Type B pancreatic cell (in vitro differentiated cells): ENCODE measurements at regions not wholly inside any gene's neighbourhood (a gene's known extent, or its start where the extent isn't known, plus 50 kb on each side); places are given as distances from the start of the nearest gene placed in this dataset.

Source experiments
- DNase-seq: peaks from one replicate; pipeline ENCODE4 v3.0.0; 2021; ENCODE audit warnings: mixed read lengths; ENCODE audit not compliant: unreplicated experiment; ENCODE audit errors: extremely low spot score
- H3K27ac Mint-ChIP-seq: 2 replicates; pipeline ENCODE4 v1.8.0; 2021; ENCODE audit warnings: mild to moderate bottlenecking, mixed read lengths
- H3K27me3 Mint-ChIP-seq: 2 replicates; pipeline ENCODE4 v1.8.0; 2021; ENCODE audit warnings: mixed read lengths
- H3K36me3 Mint-ChIP-seq: 2 replicates; pipeline ENCODE4 v1.8.0; 2021; ENCODE audit warnings: mixed read lengths
- H3K4me1 Mint-ChIP-seq: one replicate; pipeline ENCODE4 v1.8.0; 2021; ENCODE audit warnings: mixed read lengths; ENCODE audit not compliant: unreplicated experiment
- H3K4me3 Mint-ChIP-seq: 2 replicates; pipeline ENCODE4 v1.8.0; 2021; ENCODE audit warnings: mild to moderate bottlenecking, mixed read lengths
- H3K9me3 Mint-ChIP-seq: 2 replicates; pipeline ENCODE4 v1.8.0; 2021; ENCODE audit warnings: mixed read lengths
- CTCF ChIP-seq: fragments of 200-600 bp; sonication (generic); conservative IDR thresholded peaks from 2 replicates; pipeline ENCODE4 v1.5.0; 2021; ENCODE audit warnings: antibody characterized with exemption, mild to moderate bottlenecking

GRCh38 chr16:64585367-64585766 is 536.5 kb downstream of the CDH11 start:
- no peak for TF ChIP-seq CTCF
- H3K27me3 Mint-ChIP-seq, result no peaks in the 10 kb centered on the region
- H3K4me1 Mint-ChIP-seq, result peaks cover 4% of the 10 kb centered on the region
- DNase-seq, result no peak
- H3K4me3 Mint-ChIP-seq, result no peak overlapping the region
- no peaks in the 10 kb centered on the region for H3K9me3 Mint-ChIP-seq
- H3K27ac Mint-ChIP-seq, result no peak overlapping the region
- H3K36me3 Mint-ChIP-seq, result no peaks in the 10 kb centered on the region

- no peak overlapping the region for H3K4me3 Mint-ChIP-seq
- H3K9me3 Mint-ChIP-seq, result no peaks in the 10 kb centered on the region
- H3K4me1 Mint-ChIP-seq, result no peaks in the 10 kb centered on the region
- TF ChIP-seq CTCF, result no peak
- no peaks in the 10 kb centered on the region for H3K36me3 Mint-ChIP-seq
- no peak overlapping the region for H3K27ac Mint-ChIP-seq
- DNase-seq, result no peak
- no peaks in the 10 kb centered on the region for H3K27me3 Mint-ChIP-seq
Observed at GRCh38 chr16:64580558-64580957, 541.3 kb downstream of the CDH11 start.

GRCh38 chr16:64579712-64580111 is 542.2 kb downstream of the CDH11 start:
- H3K36me3 Mint-ChIP-seq, result no peaks in the 10 kb centered on the region
- TF ChIP-seq CTCF, result no peak
- no peaks in the 10 kb centered on the region for H3K9me3 Mint-ChIP-seq
- no peak for DNase-seq
- no peaks in the 10 kb centered on the region for H3K27me3 Mint-ChIP-seq
- no peak overlapping the region for H3K4me3 Mint-ChIP-seq
- H3K27ac Mint-ChIP-seq, result no peak overlapping the region
- H3K4me1 Mint-ChIP-seq, result no peaks in the 10 kb centered on the region

GRCh38 chr16:64545768-64546167 is 576.1 kb downstream of the CDH11 start:
- TF ChIP-seq CTCF, result no peak
- H3K36me3 Mint-ChIP-seq, result no peaks in the 10 kb centered on the region
- no peak for DNase-seq
- no peak overlapping the region for H3K27ac Mint-ChIP-seq
- no peak overlapping the region for H3K4me3 Mint-ChIP-seq
- peaks cover 5% of the 10 kb centered on the region for H3K9me3 Mint-ChIP-seq
- H3K27me3 Mint-ChIP-seq, result no peaks in the 10 kb centered on the region
- H3K4me1 Mint-ChIP-seq, result no peaks in the 10 kb centered on the region

GRCh38 chr16:64544859-64545258 is 577.0 kb downstream of the CDH11 start:
- Mint-ChIP-seq H3K4me1 (no peaks in the 10 kb centered on the region), H3K27ac (no peak overlapping the region), H3K4me3 (no peak overlapping the region), H3K9me3 (peaks cover 5% of the 10 kb centered on the region), H3K36me3 (no peaks in the 10 kb centered on the region), H3K27me3 (no peaks in the 10 kb centered on the region)
- DNase-seq, result no peak
- TF ChIP-seq CTCF, result no peak

- H3K36me3 Mint-ChIP-seq, result no peaks in the 10 kb centered on the region
- no peak for TF ChIP-seq CTCF
- H3K9me3 Mint-ChIP-seq, result peaks cover 10% of the 10 kb centered on the region
Observed at GRCh38 chr16:64543441-64543840, 578.4 kb downstream of the CDH11 start.

More at GRCh38 chr16:64543441-64543840, 578.4 kb downstream of the CDH11 start:
- DNase-seq, result no peak
- no peak overlapping the region for H3K27ac Mint-ChIP-seq
- H3K4me1 Mint-ChIP-seq, result no peaks in the 10 kb centered on the region
- no peaks in the 10 kb centered on the region for H3K27me3 Mint-ChIP-seq
- no peak overlapping the region for H3K4me3 Mint-ChIP-seq
